B cell (primary cell): ENCODE measurements at regions not wholly inside any gene's neighbourhood (a gene's known extent, or its start where the extent isn't known, plus 50 kb on each side); places are given as distances from the start of the nearest gene placed in this dataset.

ENCODE experiments used
- CTCF ChIP-seq: fragments of 200-600 bp; IDR thresholded peaks from one replicate; pipeline ENCODE4 v1.8.0; 2022; ENCODE audit warnings: antibody characterized with exemption, mild to moderate bottlenecking
- EZH2 ChIP-seq: IDR thresholded peaks from 2 replicates; pipeline ENCODE4 v1.6.1; 2012; ENCODE audit warnings: borderline replicate concordance, low read depth, mild to moderate bottlenecking, moderate library complexity, low read length; ENCODE audit not compliant: insufficient read depth, poor library complexity, severe bottlenecking

- TF ChIP-seq EZH2 (no peak), CTCF (no peak)
These were observed 181.8 kb downstream of the RRAGC start for GRCh38 chr1:38677756-38678155.
